ENCODE measurements at regions not wholly inside any gene's neighbourhood (a gene's known extent, or its start where the extent isn't known, plus 50 kb on each side); places are given as distances from the start of the nearest gene placed in this dataset.
A peak's percentile ranks its signal among the peaks of the same experiment; 100 is the strongest.

DNA sequence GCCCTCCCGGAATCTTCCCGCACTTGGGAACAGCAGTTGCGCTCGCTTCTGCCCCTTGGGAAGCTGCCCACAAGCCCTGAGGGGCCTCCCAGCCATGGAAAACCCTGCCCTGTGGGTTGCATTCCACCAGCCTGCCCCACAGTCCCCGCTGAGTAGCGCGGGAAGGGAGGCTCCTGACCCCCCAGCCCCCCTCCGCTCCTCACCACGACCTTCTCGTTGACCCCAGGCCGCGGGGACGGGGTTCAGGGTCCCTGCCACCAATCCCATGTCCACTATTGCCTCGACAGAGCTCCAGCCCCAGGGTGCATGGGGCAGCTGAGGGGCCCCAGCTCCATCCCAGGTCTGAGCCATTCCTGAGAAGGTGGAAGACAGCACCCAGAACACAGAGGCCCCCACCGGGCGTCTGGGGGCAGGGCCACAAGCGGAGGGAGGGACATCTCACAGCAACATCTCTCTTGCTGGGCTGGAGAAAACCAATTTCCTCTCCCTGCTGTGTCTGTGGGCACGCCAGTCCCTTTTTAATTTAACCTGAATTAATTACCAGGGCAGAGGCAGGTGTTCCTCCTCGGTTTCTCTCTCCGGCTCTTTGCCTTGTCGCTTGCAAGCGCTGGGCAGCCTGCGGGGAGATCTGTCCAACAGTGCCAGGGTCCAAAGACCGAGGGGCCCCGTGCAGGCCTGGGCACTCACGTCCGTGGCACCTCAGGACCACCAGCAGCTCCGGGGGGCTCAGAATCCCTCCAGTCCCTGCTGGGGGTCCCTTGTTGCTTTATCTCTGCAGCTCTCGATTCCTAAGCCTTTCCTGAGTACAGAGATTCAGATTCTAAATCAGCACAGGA, 57.9 kb downstream of the FOXL3 start:
- Histone ChIP-seq H3K4me2 (peak overlapping the region; percentile 86; the same call in 1 of the 2 replicates), H4K20me1 (no peaks in the 10 kb centered on the region), H3K9ac (no peak overlapping the region), H3K27ac (no peak overlapping the region), H3K4me1 (peaks cover 65% of the 10 kb centered on the region), H3K27me3 (no peaks in the 10 kb centered on the region), H3K9me3 (peaks cover 13% of the 10 kb centered on the region; the same call in 1 of the 2 replicates), H3K4me3 (no peak overlapping the region), H3K36me3 (no peaks in the 10 kb centered on the region)
- no peak for TF ChIP-seq Cebpa-rat (IDR thresholded peaks at IDR 0.05)

DNA sequence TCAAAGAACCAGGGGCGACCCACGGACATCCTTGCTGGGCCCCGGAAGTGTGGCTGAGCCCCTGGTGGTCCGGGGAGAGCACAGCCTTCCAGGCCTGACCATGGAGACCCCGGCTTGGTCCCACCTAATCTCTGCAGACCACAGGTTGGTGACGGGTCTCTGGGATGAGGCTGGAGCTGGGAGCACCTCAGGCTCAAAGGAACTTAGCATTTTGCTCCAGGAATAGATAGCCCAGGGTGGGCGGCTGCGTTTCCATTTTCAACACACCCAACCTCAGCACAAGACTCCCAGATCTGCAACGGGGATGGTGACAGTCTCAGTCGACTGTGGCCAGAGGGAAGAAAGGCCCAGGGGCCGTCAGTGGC, 58.5 kb downstream of the FOXL3 start:
- no peaks in the 10 kb centered on the region for H3K36me3 ChIP-seq
- H3K27me3 ChIP-seq: no peaks in the 10 kb centered on the region
- H3K4me2 ChIP-seq: peak overlapping the region; percentile 86
- no peaks in the 10 kb centered on the region for H4K20me1 ChIP-seq
- H3K27ac ChIP-seq: peak overlapping the region; percentile 15; the same call in 1 of the 2 replicates
- no peak overlapping the region for H3K9ac ChIP-seq
- no peak for TF ChIP-seq Cebpa-rat (IDR thresholded peaks at IDR 0.05)
- no peak overlapping the region for H3K4me3 ChIP-seq
- peaks cover 65% of the 10 kb centered on the region for H3K4me1 ChIP-seq
- peaks cover 13% of the 10 kb centered on the region; the same call in 1 of the 2 replicates for H3K9me3 ChIP-seq

DNA sequence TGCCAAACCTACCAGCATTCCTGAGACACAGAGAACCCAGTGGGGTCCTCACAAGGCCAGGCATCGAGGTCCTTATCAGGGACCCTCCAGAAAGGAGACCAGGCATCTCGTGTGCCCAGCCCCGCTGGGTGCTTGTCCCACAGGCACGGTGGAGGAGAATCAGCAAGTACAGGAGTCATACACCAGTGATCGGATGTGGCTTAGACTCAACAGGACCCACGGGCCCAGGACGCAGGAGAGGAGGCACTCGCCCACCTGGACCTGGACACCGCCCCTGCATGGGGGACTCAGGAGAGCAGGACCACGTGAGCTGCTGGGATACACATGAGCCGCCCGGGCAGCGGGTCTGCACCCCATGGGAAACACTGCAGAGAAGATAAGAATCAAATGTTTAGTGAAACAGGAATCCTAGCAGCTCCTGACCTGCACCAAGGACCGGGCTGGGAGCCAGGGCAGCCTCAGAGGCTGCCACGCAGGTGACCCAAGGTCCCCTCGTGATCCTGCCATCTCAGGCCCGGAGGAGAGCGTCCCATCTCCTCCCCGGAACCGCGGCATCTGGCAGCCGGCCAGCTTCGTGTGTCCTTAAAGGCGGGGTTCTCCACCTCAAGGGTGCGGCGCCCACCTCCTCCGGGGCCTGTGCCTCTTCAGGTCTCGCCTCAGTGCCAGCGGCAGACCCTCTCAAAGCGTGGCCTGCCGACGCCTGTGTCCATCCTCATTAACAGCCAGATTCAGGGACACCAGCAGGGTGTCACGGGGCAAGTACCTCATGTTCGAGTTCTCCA, 59.2 kb downstream of the FOXL3 start:
- Histone ChIP-seq H3K36me3 (no peaks in the 10 kb centered on the region), H3K27ac (peak overlapping the region; percentile 15; the same call in 1 of the 2 replicates), H3K4me3 (peak overlapping the region; percentile 10; the same call in 1 of the 2 replicates), H3K9ac (no peak overlapping the region), H3K9me3 (peaks cover 13% of the 10 kb centered on the region; the same call in 1 of the 2 replicates), H4K20me1 (no peaks in the 10 kb centered on the region), H3K27me3 (no peaks in the 10 kb centered on the region), H3K4me2 (peak overlapping the region; percentile 86), H3K4me1 (peaks cover 65% of the 10 kb centered on the region)
- no peak for TF ChIP-seq Cebpa-rat (IDR thresholded peaks at IDR 0.05)

DNA sequence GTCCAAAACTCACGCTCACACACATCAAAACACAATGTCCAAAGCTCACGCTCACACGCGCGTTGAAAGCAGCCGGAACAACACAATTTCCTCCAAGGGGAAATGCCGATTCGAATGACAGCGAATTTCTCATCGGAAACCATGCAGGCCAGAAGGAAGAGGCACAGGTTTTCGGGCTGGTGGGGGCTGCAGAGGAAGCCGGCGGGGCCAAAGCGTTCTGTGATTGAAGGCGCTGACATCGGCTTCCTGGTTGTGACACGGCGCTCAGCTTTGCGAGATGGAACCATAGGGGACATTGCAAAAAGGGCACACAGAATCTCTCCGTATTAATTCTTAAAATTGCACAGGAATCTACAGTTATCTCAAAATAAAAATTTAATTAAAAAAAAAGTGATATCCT, 61.3 kb downstream of the FOXL3 start:
- Histone ChIP-seq H3K4me3 (peak overlapping the region; percentile 60), H3K4me1 (peaks cover 80% of the 10 kb centered on the region), H3K9ac (peak overlapping the region; percentile 65), H3K4me2 (peak overlapping the region; percentile 86), H4K20me1 (no peaks in the 10 kb centered on the region), H3K36me3 (no peaks in the 10 kb centered on the region), H3K9me3 (peaks cover 13% of the 10 kb centered on the region; the same call in 1 of the 2 replicates), H3K27me3 (no peaks in the 10 kb centered on the region), H3K27ac (peak overlapping the region; percentile 73)
- TF ChIP-seq Cebpa-rat (IDR thresholded peaks at IDR 0.05): no peak

DNA sequence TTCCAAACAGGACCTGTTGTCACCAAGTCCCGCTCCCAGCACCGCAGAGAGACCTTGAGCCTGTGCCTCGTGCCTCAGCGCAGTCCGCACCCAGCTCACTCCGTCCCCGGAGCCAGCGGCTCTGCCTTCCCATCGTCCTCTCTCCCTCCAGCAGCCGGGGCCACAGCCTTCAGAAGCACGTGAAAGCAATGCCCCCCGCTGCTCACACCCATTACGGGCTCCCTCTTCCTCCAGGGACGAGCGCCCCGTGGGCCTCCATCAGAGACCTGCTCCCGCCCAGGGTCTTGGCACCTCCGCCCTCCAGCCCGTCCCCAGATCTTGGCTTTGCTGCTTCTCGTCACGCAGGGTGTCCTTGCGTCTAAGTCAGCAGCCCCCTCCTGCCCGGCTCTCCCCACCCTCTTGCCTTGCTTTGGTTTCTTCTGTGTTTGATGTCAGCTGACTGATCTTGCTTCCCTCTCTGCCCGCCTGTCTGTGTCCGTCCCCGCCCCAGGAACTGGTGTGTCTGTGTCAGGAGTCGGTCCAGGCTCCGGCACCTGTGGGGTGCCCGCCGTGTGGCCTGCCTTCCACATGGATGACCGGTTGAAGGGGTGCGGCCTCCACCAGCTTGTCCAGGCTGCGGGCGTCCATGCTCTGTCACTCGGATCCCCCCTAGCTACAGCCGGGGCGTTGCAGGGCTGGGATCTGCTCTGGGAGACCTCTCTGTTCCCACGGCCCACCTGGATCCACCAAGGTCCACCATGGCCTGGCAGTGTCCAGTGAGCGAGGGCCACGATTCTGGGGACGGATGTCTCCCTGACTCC, 61.9 kb downstream of the FOXL3 start:
- TF ChIP-seq Cebpa-rat (IDR thresholded peaks at IDR 0.05): no peak
- Histone ChIP-seq H3K36me3 (no peaks in the 10 kb centered on the region), H3K27me3 (no peaks in the 10 kb centered on the region), H3K9ac (peak overlapping the region; percentile 65), H3K4me2 (peak overlapping the region; percentile 86), H4K20me1 (no peaks in the 10 kb centered on the region), H3K4me3 (peak overlapping the region; percentile 60), H3K27ac (peak overlapping the region; percentile 73), H3K4me1 (peaks cover 86% of the 10 kb centered on the region), H3K9me3 (peaks cover 10% of the 10 kb centered on the region; the same call in 1 of the 2 replicates)

DNA sequence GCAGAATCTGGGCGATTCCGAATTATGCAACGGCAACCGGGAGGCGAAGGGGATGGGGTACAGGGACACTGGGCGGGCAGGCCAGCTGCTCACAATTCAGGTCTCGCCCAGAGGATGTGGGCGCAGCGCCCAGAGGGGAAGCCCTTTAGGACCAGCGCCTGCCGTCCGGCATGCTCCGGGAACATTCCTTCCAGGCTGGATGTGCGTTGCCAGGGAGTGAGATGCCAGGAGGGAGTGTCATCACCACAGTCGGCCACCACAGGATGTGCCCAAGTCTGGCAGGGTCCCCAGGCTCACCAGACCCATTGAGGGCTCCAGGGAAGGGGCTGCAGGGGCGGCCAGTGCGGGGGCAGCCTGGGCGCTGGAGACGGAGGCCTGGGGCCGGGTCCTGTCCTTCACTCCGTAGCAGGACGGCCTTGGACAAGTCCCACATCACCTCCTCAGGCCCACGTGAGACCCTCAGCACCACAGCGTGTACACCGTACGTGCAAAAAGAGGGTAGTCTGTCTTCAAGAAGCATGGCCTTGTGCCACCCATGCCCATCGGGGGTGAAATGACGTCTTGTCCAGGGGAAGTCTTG, 63.9 kb downstream of the FOXL3 start:
- TF ChIP-seq Cebpa-rat (IDR thresholded peaks at IDR 0.05): no peak
- peak overlapping the region; percentile 73 for H3K27ac ChIP-seq
- no peaks in the 10 kb centered on the region for H3K27me3 ChIP-seq

DNA sequence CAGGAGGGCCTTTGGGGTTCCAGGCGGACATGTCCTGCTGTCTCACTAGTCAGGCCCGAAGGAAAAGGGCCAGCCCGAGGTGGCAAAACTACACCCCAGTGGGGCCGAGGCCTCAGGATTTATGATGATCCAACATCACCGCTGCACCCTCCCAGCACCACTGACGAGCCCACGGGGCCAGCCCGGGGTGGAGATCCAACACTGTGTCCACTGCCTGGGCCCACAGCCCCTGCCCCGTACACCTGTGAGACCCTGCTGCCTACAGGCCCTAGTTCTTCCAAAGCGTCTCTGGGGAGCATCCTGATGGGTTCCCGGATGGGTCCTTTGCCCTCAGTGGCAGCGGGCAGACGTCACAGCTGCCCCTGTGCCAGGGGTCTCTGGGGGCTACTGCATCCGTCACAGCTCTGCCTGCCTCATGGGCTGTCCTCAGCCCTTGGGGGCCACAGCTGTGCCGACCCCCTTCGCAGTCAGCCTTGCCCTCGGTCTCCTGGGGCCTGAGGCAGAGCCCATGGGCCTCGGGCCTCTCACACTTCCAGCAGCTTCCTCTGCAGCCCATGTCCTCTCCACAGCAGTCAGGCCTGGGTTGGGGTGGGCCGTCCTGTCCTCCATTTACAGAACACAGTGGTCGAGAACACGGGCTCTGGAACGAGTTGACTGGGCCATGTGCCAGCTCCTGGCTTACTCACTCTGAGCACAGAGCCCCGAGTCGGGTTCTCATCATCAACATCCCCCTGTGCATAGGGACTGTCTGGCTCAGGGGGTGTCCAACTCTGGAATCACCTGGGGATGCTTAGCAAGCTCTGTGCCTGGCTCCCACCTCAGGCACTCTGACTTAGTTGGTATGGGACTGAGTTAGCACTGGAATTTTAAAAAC, 64.9 kb downstream of the FOXL3 start:
- peak overlapping the region; percentile 58 for H3K27ac ChIP-seq
- peak overlapping the region; percentile 86 for H3K4me2 ChIP-seq
- H3K4me1 ChIP-seq: peaks cover 97% of the 10 kb centered on the region
- H3K27me3 ChIP-seq: no peaks in the 10 kb centered on the region
- 0 out of 2 replicates have a peak overlapping the region, but pooled peaks have one; percentile 28 for H3K4me3 ChIP-seq
- no peak for TF ChIP-seq Cebpa-rat (IDR thresholded peaks at IDR 0.05)
- H3K9ac ChIP-seq: peak overlapping the region; percentile 20; the same call in 1 of the 2 replicates
- peaks cover 6% of the 10 kb centered on the region; the same call in 1 of the 2 replicates for H3K9me3 ChIP-seq
- no peaks in the 10 kb centered on the region for H4K20me1 ChIP-seq
- no peaks in the 10 kb centered on the region for H3K36me3 ChIP-seq

More for the DNA sequence above, 63.9 kb downstream of the FOXL3 start:
- H3K9me3 ChIP-seq: peaks cover 6% of the 10 kb centered on the region; the same call in 1 of the 2 replicates
- H3K4me2 ChIP-seq: peak overlapping the region; percentile 86
- H3K9ac ChIP-seq: peak overlapping the region; percentile 65; the same call in 1 of the 2 replicates
- H3K36me3 ChIP-seq: no peaks in the 10 kb centered on the region
- H4K20me1 ChIP-seq: no peaks in the 10 kb centered on the region
- peaks cover 97% of the 10 kb centered on the region for H3K4me1 ChIP-seq
- H3K4me3 ChIP-seq: no peak overlapping the region

DNA sequence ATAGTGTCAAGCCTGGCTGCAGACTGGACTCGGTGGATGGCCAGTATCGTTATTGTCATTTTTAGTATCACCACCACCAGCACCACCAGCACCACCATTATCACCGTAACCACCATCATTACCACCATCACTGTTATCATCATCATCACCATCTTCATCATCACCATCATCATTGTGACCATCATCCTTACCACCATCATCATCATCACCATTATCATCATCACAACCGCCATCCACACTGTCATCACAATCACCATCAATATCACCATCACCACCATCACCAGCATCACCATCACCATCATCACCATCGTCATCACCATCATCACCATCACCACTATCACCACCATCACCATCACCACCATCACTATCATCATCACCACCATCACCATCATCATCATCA, 65.6 kb downstream of the FOXL3 start:
- Histone ChIP-seq H3K4me1 (peaks cover 97% of the 10 kb centered on the region), H3K9ac (no peak overlapping the region), H4K20me1 (no peaks in the 10 kb centered on the region), H3K36me3 (no peaks in the 10 kb centered on the region), H3K27me3 (no peaks in the 10 kb centered on the region), H3K4me3 (no peak overlapping the region), H3K27ac (peak overlapping the region; percentile 58; the same call in 1 of the 2 replicates), H3K4me2 (peak overlapping the region; percentile 86), H3K9me3 (peaks cover 6% of the 10 kb centered on the region; the same call in 1 of the 2 replicates)
- TF ChIP-seq Cebpa-rat (IDR thresholded peaks at IDR 0.05): no peak
